PFSK-1 (cell line): ENCODE measurements at regions not wholly inside any gene's neighbourhood (a gene's known extent, or its start where the extent isn't known, plus 50 kb on each side); places are given as distances from the start of the nearest gene placed in this dataset.

Experiments
- FOXP2 ChIP-seq: optimal IDR thresholded peaks from 2 replicates; pipeline ENCODE3; 2011; ENCODE audit warnings: borderline replicate concordance, control low read depth, inconsistent platforms; ENCODE audit not compliant: insufficient read depth; ENCODE audit errors: extremely low read length, extremely low read depth
- POLR2AphosphoS5 ChIP-seq: IDR thresholded peaks from 2 replicates; pipeline ENCODE4 v1.6.1; 2012; ENCODE audit warnings: low read depth, mild to moderate bottlenecking, control low read depth, low read length, moderate library complexity
- SIN3A ChIP-seq: IDR thresholded peaks from 2 replicates; pipeline ENCODE4 v1.6.1; 2012; ENCODE audit warnings: mild to moderate bottlenecking, low read length, moderate library complexity, borderline replicate concordance; ENCODE audit not compliant: insufficient read depth
- TAF1 ChIP-seq: IDR thresholded peaks from 2 replicates; pipeline ENCODE4 v1.6.1; 2012; ENCODE audit warnings: low read length, control low read depth, borderline replicate concordance; ENCODE audit not compliant: insufficient read depth
- TF ChIP-seq, protein P1 (sequence below), 2 experiments: IDR thresholded peaks; 2 replicates each; pipeline versions ENCODE4 v1.6.1 to v1.8.0; 2011 to 2012; ENCODE audit warnings: low read depth in 2 of 2, low read length in 2 of 2, control low read depth in 1 of 2, inconsistent platforms in 1 of 2, mild to moderate bottlenecking in 1 of 2, moderate library complexity in 1 of 2; ENCODE audit not compliant: insufficient read depth in 1 of 2

DNA sequence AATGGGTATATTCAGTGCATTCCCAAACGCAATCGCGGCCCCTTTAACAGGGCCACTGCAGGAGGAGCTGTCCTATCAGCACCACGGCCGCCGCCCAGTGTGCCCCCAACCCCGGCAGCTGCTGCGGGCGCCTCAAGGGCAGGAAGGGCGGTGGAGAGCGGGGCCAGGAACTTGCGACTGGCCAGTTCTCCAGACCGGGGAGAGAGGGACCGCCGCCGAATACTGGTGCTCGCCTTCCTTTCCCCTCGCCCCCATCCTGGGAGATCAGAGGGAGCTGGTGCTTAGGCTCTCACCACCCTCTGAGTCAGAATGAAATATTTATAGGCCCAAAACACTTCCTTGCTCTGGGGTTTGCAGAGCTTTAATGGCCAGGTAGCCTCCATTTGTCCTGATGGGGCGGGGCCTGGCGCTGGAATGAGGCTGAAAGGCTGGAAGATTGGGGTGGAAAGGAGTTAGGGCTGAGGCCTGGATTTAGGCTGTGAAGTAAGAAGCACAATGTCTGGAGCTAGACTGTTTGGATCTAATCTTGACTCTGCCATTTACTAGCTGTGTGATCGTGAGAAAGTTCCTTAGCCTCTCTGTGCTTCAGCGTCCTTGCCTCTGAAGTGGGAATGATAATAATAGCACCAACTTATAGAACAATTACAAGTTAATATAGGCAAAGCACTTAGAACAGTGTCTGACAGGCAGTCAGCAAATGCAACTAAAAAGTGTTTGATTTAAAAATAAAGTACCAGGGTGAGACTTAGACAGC lies 75.5 kb downstream of the NAV1 start:
- TF ChIP-seq SIN3A (no peak), TAF1 (no peak), POLR2AphosphoS5 (no peak), FOXP2 (no peak)
- TF ChIP-seq, protein P1, sequence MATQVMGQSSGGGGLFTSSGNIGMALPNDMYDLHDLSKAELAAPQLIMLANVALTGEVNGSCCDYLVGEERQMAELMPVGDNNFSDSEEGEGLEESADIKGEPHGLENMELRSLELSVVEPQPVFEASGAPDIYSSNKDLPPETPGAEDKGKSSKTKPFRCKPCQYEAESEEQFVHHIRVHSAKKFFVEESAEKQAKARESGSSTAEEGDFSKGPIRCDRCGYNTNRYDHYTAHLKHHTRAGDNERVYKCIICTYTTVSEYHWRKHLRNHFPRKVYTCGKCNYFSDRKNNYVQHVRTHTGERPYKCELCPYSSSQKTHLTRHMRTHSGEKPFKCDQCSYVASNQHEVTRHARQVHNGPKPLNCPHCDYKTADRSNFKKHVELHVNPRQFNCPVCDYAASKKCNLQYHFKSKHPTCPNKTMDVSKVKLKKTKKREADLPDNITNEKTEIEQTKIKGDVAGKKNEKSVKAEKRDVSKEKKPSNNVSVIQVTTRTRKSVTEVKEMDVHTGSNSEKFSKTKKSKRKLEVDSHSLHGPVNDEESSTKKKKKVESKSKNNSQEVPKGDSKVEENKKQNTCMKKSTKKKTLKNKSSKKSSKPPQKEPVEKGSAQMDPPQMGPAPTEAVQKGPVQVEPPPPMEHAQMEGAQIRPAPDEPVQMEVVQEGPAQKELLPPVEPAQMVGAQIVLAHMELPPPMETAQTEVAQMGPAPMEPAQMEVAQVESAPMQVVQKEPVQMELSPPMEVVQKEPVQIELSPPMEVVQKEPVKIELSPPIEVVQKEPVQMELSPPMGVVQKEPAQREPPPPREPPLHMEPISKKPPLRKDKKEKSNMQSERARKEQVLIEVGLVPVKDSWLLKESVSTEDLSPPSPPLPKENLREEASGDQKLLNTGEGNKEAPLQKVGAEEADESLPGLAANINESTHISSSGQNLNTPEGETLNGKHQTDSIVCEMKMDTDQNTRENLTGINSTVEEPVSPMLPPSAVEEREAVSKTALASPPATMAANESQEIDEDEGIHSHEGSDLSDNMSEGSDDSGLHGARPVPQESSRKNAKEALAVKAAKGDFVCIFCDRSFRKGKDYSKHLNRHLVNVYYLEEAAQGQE (IDR thresholded peaks at IDR 0.05; ENCODE audit: insufficient read depth in 1 of 2, low read depth in 2 of 2, low read length in 2 of 2): peak; percentile 94 to 96

DNA sequence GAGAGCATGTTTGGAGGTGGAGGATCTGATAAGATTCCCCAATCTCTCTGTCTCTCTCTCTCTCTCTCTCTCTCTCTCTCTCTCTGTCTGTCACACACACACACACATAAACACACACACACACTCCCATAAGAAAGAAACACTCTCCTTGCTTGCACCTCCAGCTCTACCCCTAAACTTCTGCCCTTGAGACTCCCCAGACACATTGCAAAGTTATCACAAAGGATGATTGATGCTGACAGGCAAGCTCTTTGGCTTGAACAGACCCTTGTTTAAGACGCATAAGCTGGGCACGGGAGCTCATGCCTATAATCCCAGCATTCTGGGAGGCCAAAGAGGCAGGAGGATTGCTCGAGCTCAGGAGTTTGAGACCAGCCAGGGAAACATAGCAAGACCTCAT lies 78.2 kb downstream of the NAV1 start:
- TF ChIP-seq, protein P1 (IDR thresholded peaks at IDR 0.05; ENCODE audit: insufficient read depth in 1 of 2, low read depth in 2 of 2, low read length in 2 of 2): no peak
- no peak for TF ChIP-seq TAF1

DNA sequence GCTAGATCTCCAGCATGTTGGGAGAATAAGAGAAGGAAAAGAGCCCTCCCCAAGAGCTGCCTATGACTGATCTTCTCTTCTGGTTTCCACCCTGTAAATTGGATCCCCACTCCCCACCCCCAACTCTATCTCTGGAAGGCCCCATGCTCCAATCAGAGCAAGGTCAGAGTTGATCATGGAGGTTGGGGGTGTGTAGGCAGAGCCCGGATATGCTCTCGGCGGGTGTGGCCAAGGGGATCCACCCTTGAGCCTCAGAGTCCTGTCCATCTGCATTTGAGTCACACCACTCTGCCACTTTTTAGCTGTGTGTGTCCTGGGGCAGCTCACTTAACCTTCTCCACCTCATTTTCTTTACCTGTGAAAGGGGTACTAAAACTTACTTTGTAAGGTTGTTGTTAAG lies 79.5 kb downstream of the NAV1 start:
- TF ChIP-seq SIN3A (no peak), POLR2AphosphoS5 (no peak), FOXP2 (no peak), TAF1 (no peak)
- TF ChIP-seq, protein P1 (IDR thresholded peaks at IDR 0.05; ENCODE audit: insufficient read depth in 1 of 2, low read depth in 2 of 2, low read length in 2 of 2): no peak

DNA sequence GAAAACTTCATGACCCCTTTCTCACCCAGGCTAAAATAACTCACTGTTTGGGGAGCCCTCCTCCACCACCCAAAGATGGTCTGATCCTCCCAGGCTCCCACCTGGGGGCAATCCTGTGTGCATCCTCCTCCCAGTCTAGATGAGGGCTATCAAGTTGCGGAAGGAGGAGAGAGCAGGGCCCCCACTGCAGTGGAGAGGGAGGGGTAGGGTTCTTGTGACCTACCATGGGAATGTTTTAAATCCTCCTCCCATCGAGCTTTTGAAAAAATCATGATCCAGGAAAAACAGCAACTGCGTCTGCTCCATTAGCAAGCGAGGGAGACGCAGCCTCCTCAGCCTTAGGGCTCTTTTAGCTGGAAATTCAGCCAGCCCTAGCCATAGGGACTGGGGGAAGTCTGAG lies 80.0 kb downstream of the NAV1 start:
- TF ChIP-seq SIN3A: no peak
- TF ChIP-seq, protein P1 (IDR thresholded peaks at IDR 0.05; ENCODE audit: insufficient read depth in 1 of 2, low read depth in 2 of 2, low read length in 2 of 2): no peak
- no peak for TF ChIP-seq TAF1
- TF ChIP-seq POLR2AphosphoS5: no peak
- TF ChIP-seq FOXP2: no peak

DNA sequence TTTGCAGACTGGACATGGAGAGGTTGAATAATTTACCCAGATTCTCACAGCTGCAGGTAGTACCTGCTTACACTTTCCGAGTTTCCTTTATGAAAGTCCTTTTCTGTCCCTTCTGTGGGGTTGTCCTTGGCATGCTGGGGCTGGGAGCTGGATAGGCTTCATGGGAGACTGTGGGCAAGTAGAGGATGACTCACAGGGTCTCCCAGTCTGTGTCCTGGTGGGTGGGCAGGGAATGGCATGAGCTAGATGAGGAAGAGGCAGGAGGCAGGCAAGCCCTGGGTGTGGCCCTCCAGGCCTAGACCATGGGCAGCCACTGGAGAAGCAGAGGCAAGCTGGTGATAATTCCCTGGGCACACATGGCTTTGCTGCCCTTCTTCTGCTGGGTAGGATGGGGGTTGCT lies 80.6 kb downstream of the NAV1 start:
- TF ChIP-seq, protein P1 (IDR thresholded peaks at IDR 0.05; ENCODE audit: insufficient read depth in 1 of 2, low read depth in 2 of 2, low read length in 2 of 2): no peak
- no peak for TF ChIP-seq TAF1
- TF ChIP-seq SIN3A: no peak
- TF ChIP-seq POLR2AphosphoS5: no peak
